ENCODE measurements at regions not wholly inside any gene's neighbourhood (a gene's known extent, or its start where the extent isn't known, plus 50 kb on each side); places are given as distances from the start of the nearest gene placed in this dataset.
"Not testable (repeated sequence)": the region's sequence is repeated elsewhere in the genome, so short reads cannot be mapped to it uniquely, and the experiment has no call there.

DNA sequence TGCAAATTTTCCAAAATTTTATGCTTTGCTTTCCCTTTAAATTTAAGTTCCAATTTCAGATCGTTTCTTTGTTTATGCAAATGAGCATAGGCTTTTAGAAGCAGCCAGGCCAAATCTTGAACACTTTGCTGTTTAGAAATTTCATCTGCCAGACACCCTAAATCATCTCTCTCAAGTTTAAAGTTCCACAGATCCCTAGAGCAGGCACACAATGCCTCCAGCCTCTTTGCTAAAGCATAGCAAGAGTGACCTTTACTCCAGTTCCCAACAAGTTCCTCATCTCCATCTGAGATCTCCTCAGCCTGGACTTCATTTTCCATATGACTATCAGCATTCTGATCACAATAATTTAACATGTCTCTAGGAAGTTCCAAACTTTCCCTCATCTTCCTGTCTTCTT, 254.5 kb downstream of the DLL1 start:
- H2AK5ac ChIP-seq (ENCODE audit: low read length, severe bottlenecking); H3K4me1 ChIP-seq (ENCODE audit: control insufficient read depth, insufficient read depth, low read depth, low read length); H2BK15ac ChIP-seq (ENCODE audit: low read depth, poor library complexity, severe bottlenecking); H3K27ac ChIP-seq (ENCODE audit: low read length, poor library complexity, severe bottlenecking); H3K18ac ChIP-seq (ENCODE audit: low read depth in 1 of 2, low read length in 2 of 2); H3K4me3 ChIP-seq (ENCODE audit: insufficient read depth in 1 of 2, low read depth in 1 of 2, low read length in 2 of 2); H2AFZ ChIP-seq (ENCODE audit: low read depth, low read length); H3K9me3 ChIP-seq (ENCODE audit: control insufficient read depth, low read length); H3K79me1 ChIP-seq (replicated peaks; ENCODE audit: low read length, poor library complexity, severe bottlenecking); DNase-seq; H3K14ac ChIP-seq (ENCODE audit: low read length in 2 of 2); H3K36me3 ChIP-seq (ENCODE audit: control insufficient read depth in 1 of 2, insufficient read depth in 2 of 2, low read depth in 1 of 2, low read length in 2 of 2); H3K9ac ChIP-seq (ENCODE audit: low read length); H3K4ac ChIP-seq (ENCODE audit: low read depth in 1 of 2, low read length in 2 of 2); H3K27me3 ChIP-seq (ENCODE audit: control insufficient read depth in 1 of 2, insufficient read depth in 1 of 2, low read length in 2 of 2); H4K8ac ChIP-seq (ENCODE audit: low read length); H2BK120ac ChIP-seq (ENCODE audit: low read depth, low read length); H3K23ac ChIP-seq (ENCODE audit: low read length in 2 of 2); H4K91ac ChIP-seq (ENCODE audit: low read length); H3K4me2 ChIP-seq (ENCODE audit: low read length, poor library complexity, severe bottlenecking); H2BK12ac ChIP-seq (ENCODE audit: low read length in 2 of 2); H2BK5ac ChIP-seq (ENCODE audit: low read depth, low read length, poor library complexity, severe bottlenecking): not testable (repeated sequence)
- 40% methylated on average over 1 of the region's 1 CpG for WGBS

DNA sequence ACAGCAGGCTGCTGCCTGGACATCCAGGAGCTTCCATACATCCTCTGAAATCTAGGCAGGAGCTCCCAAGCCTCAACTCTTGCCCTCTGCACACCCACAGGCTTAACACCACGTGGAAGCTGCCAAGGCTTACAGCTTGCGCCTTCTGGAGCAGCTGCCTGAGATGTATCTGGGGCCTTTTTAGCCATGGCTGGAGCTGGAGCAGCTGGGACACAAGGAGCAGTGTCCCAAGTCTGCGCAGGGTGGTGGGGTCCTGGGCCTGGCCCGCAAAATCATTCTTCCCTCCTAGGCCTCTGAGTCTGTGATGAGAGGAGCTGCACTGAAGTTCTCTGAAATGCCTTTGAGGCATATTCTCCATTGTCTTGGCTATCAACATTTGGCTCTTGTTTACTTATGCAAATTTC, 255.0 kb downstream of the DLL1 start:
- H3K14ac ChIP-seq (ENCODE audit: low read length in 2 of 2): no peak overlapping the region
- no peaks in the 10 kb centered on the region for H3K36me3 ChIP-seq (ENCODE audit: control insufficient read depth in 1 of 2, insufficient read depth in 2 of 2, low read depth in 1 of 2, low read length in 2 of 2)
- no peak overlapping the region for H2AFZ ChIP-seq (ENCODE audit: low read depth, low read length)
- H3K9me3 ChIP-seq (ENCODE audit: control insufficient read depth, low read length): peaks cover 7% of the 10 kb centered on the region
- no peak overlapping the region for H3K18ac ChIP-seq (ENCODE audit: low read depth in 1 of 2, low read length in 2 of 2)
- no peak overlapping the region for H4K91ac ChIP-seq (ENCODE audit: low read length)
- H3K23ac ChIP-seq (ENCODE audit: low read length in 2 of 2): no peak overlapping the region
- H3K4me1 ChIP-seq (ENCODE audit: control insufficient read depth, insufficient read depth, low read depth, low read length): peaks cover 2% of the 10 kb centered on the region
- no peaks in the 10 kb centered on the region for H3K79me1 ChIP-seq (replicated peaks; ENCODE audit: low read length, poor library complexity, severe bottlenecking)
- 67% methylated on average over 4 of the region's 4 CpGs for WGBS
- H2AK5ac ChIP-seq (ENCODE audit: low read length, severe bottlenecking): no peak overlapping the region
- H3K27ac ChIP-seq (ENCODE audit: low read length, poor library complexity, severe bottlenecking): no peak overlapping the region
- H2BK12ac ChIP-seq (ENCODE audit: low read length in 2 of 2): no peak overlapping the region
- H3K4me2 ChIP-seq (ENCODE audit: low read length, poor library complexity, severe bottlenecking): no peak overlapping the region
- H3K27me3 ChIP-seq (ENCODE audit: control insufficient read depth in 1 of 2, insufficient read depth in 1 of 2, low read length in 2 of 2): peaks cover 0 to 2% of the 10 kb centered on the region in 2 experiments
- DNase-seq: no peak
- no peak overlapping the region for H2BK5ac ChIP-seq (ENCODE audit: low read depth, low read length, poor library complexity, severe bottlenecking)
- no peak overlapping the region for H4K8ac ChIP-seq (ENCODE audit: low read length)
- no peak overlapping the region for H3K9ac ChIP-seq (ENCODE audit: low read length)
- no peak overlapping the region for H2BK120ac ChIP-seq (ENCODE audit: low read depth, low read length)
- no peak overlapping the region for H3K4ac ChIP-seq (ENCODE audit: low read depth in 1 of 2, low read length in 2 of 2)
- no peak overlapping the region for H3K4me3 ChIP-seq (ENCODE audit: insufficient read depth in 1 of 2, low read depth in 1 of 2, low read length in 2 of 2)
- H2BK15ac ChIP-seq (ENCODE audit: low read depth, poor library complexity, severe bottlenecking): no peak overlapping the region

DNA sequence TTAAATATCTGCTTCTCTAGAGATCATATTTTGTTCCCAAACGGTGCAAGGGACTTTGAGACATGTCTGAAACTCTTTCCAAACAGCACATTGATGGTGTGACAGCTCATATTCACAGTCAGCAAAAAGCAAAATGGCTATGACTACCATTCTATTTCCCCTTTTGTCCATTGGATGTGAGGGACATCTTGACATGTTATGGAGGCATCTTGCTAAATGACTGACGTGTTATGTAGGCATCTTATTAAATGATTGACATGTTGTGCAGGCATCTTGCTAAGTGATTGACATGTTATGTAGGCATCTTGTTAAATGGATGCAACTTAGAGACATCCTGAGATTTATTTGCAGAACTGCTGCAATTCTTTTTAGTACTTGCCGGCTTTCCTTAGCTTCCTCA, 255.8 kb downstream of the DLL1 start:
- Histone ChIP-seq H3K79me1 (replicated peaks; ENCODE audit: low read length, poor library complexity, severe bottlenecking) (no peaks in the 10 kb centered on the region), H3K4me1 (ENCODE audit: control insufficient read depth, insufficient read depth, low read depth, low read length) (peaks cover 2% of the 10 kb centered on the region), H2BK120ac (ENCODE audit: low read depth, low read length) (no peak overlapping the region), H4K8ac (ENCODE audit: low read length) (no peak overlapping the region), H3K9ac (ENCODE audit: low read length) (no peak overlapping the region), H2BK5ac (ENCODE audit: low read depth, low read length, poor library complexity, severe bottlenecking) (no peak overlapping the region), H2AFZ (ENCODE audit: low read depth, low read length) (no peak overlapping the region), H2BK12ac (ENCODE audit: low read length in 2 of 2) (no peak overlapping the region), H3K4me2 (ENCODE audit: low read length, poor library complexity, severe bottlenecking) (no peak overlapping the region), H2BK15ac (ENCODE audit: low read depth, poor library complexity, severe bottlenecking) (no peak overlapping the region), H4K91ac (ENCODE audit: low read length) (no peak overlapping the region), H3K9me3 (ENCODE audit: control insufficient read depth, low read length) (peaks cover 7% of the 10 kb centered on the region), H3K27me3 (ENCODE audit: control insufficient read depth in 1 of 2, insufficient read depth in 1 of 2, low read length in 2 of 2) (peaks cover 0 to 2% of the 10 kb centered on the region in 2 experiments), H3K4me3 (ENCODE audit: insufficient read depth in 1 of 2, low read depth in 1 of 2, low read length in 2 of 2) (no peak overlapping the region), H3K4ac (ENCODE audit: low read depth in 1 of 2, low read length in 2 of 2) (no peak overlapping the region), H3K23ac (ENCODE audit: low read length in 2 of 2) (no peak overlapping the region), H3K36me3 (ENCODE audit: control insufficient read depth in 1 of 2, insufficient read depth in 2 of 2, low read depth in 1 of 2, low read length in 2 of 2) (no peaks in the 10 kb centered on the region), H3K27ac (ENCODE audit: low read length, poor library complexity, severe bottlenecking) (no peak overlapping the region), H3K14ac (ENCODE audit: low read length in 2 of 2) (no peak overlapping the region), H3K18ac (ENCODE audit: low read depth in 1 of 2, low read length in 2 of 2) (no peak overlapping the region), H2AK5ac (ENCODE audit: low read length, severe bottlenecking) (no peak overlapping the region)
- DNase-seq: no peak
- WGBS: 83% methylated on average over 2 of the region's 3 CpGs

DNA sequence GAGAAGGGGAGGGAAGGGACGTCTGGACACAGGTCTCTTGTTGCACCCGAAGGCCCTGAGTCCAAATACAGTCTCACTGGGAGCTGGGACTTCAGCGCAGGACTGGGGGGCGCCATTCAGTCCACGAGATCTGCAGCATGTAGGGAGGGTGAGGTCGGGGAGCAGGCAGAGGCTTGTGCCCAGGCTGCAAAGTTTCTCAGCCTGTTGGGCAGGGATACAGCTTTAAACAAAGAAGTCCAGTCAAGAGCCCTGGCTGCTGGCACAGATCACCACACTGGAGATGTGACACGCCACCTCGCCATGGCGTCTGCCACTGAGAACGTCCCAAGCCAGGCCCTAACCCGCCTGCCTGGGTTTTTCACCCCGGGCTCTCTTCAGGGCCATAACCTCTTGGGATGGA, 256.6 kb downstream of the DLL1 start:
- 72% methylated on average over 9 of the region's 12 CpGs for WGBS
- H2AFZ ChIP-seq (ENCODE audit: low read depth, low read length): no peak overlapping the region
- H3K23ac ChIP-seq (ENCODE audit: low read length in 2 of 2): no peak overlapping the region
- H3K4me2 ChIP-seq (ENCODE audit: low read length, poor library complexity, severe bottlenecking): no peak overlapping the region
- H3K14ac ChIP-seq (ENCODE audit: low read length in 2 of 2): no peak overlapping the region
- H4K91ac ChIP-seq (ENCODE audit: low read length): no peak overlapping the region
- H2BK15ac ChIP-seq (ENCODE audit: low read depth, poor library complexity, severe bottlenecking): no peak overlapping the region
- no peak overlapping the region for H3K27ac ChIP-seq (ENCODE audit: low read length, poor library complexity, severe bottlenecking)
- H2AK5ac ChIP-seq (ENCODE audit: low read length, severe bottlenecking): no peak overlapping the region
- H3K4ac ChIP-seq (ENCODE audit: low read depth in 1 of 2, low read length in 2 of 2): no peak overlapping the region
- no peak overlapping the region for H3K9ac ChIP-seq (ENCODE audit: low read length)
- H3K4me1 ChIP-seq (ENCODE audit: control insufficient read depth, insufficient read depth, low read depth, low read length): peaks cover 2% of the 10 kb centered on the region
- peaks cover 7% of the 10 kb centered on the region for H3K9me3 ChIP-seq (ENCODE audit: control insufficient read depth, low read length)
- no peak overlapping the region for H4K8ac ChIP-seq (ENCODE audit: low read length)
- no peaks in the 10 kb centered on the region for H3K79me1 ChIP-seq (replicated peaks; ENCODE audit: low read length, poor library complexity, severe bottlenecking)
- H2BK120ac ChIP-seq (ENCODE audit: low read depth, low read length): no peak overlapping the region
- no peak overlapping the region for H2BK5ac ChIP-seq (ENCODE audit: low read depth, low read length, poor library complexity, severe bottlenecking)
- no peak overlapping the region for H2BK12ac ChIP-seq (ENCODE audit: low read length in 2 of 2)
- no peaks in the 10 kb centered on the region for H3K36me3 ChIP-seq (ENCODE audit: control insufficient read depth in 1 of 2, insufficient read depth in 2 of 2, low read depth in 1 of 2, low read length in 2 of 2)
- no peak overlapping the region for H3K4me3 ChIP-seq (ENCODE audit: insufficient read depth in 1 of 2, low read depth in 1 of 2, low read length in 2 of 2)
- peaks cover 0 to 2% of the 10 kb centered on the region in 2 experiments for H3K27me3 ChIP-seq (ENCODE audit: control insufficient read depth in 1 of 2, insufficient read depth in 1 of 2, low read length in 2 of 2)
- no peak for DNase-seq
- no peak overlapping the region for H3K18ac ChIP-seq (ENCODE audit: low read depth in 1 of 2, low read length in 2 of 2)

All from mesenchymal stem cell (in vitro differentiated cells and primary cell).